H1 (cell line): ENCODE measurements at regions not wholly inside any gene's neighbourhood (a gene's known extent, or its start where the extent isn't known, plus 50 kb on each side); places are given as distances from the start of the nearest gene placed in this dataset.

Experiments
- BRCA1 ChIP-seq: IDR thresholded peaks from 2 replicates; pipeline ENCODE4 v1.6.1; 2012; ENCODE audit warnings: low read depth, low read length, improper control_type of control experiment
- CREB1 ChIP-seq: IDR thresholded peaks from 2 replicates; pipeline ENCODE4 v1.6.1; 2012; ENCODE audit warnings: inconsistent platforms
- HDAC2 ChIP-seq, 2 experiments: fragments of 300-600 bp in 1 of 2; sonication (generic) in 1 of 2; IDR thresholded peaks; 2 replicates each; pipeline ENCODE4 v1.6.1; 2011 to 2012; ENCODE audit warnings: low read depth in 2 of 2, low read length in 2 of 2, mild to moderate bottlenecking in 2 of 2, moderate library complexity in 2 of 2, borderline replicate concordance in 1 of 2, inconsistent platforms in 1 of 2
- JUND ChIP-seq: IDR thresholded peaks from 2 replicates; pipeline ENCODE4 v1.6.1; 2011; ENCODE audit warnings: mild to moderate bottlenecking, improper control_type of control experiment, low read length
- KDM4A ChIP-seq: IDR thresholded peaks from one replicate; pipeline ENCODE4 v1.7.1; 2012; ENCODE audit warnings: low read depth, mild to moderate bottlenecking, moderate library complexity, low read length, inconsistent platforms; ENCODE audit not compliant: severe bottlenecking
- KDM5A ChIP-seq: fragments of 200-600 bp; IDR thresholded peaks from 2 replicates; pipeline ENCODE4 v1.7.1; 2012; ENCODE audit warnings: mild to moderate bottlenecking, low read length, inconsistent platforms, mixed read lengths
- SAP30 ChIP-seq: fragments of 300-600 bp; sonication (generic); IDR thresholded peaks from 2 replicates; pipeline ENCODE4 v1.7.1; 2012; ENCODE audit warnings: low read length, moderate library complexity, mild to moderate bottlenecking, inconsistent platforms; ENCODE audit not compliant: insufficient read depth, insufficient replicate concordance
- YY1 ChIP-seq: IDR thresholded peaks from 2 replicates; pipeline ENCODE4 v1.6.1; 2011; ENCODE audit warnings: low read depth, mild to moderate bottlenecking, low read length
- TF ChIP-seq, protein P1 (sequence below): IDR thresholded peaks from 2 replicates; pipeline ENCODE4 v1.6.1; 2011; ENCODE audit warnings: low read length, improper control_type of control experiment
- TF ChIP-seq, protein P2 (sequence below): IDR thresholded peaks from 2 replicates; pipeline ENCODE4 v1.6.1; 2012; ENCODE audit warnings: inconsistent platforms

DNA sequence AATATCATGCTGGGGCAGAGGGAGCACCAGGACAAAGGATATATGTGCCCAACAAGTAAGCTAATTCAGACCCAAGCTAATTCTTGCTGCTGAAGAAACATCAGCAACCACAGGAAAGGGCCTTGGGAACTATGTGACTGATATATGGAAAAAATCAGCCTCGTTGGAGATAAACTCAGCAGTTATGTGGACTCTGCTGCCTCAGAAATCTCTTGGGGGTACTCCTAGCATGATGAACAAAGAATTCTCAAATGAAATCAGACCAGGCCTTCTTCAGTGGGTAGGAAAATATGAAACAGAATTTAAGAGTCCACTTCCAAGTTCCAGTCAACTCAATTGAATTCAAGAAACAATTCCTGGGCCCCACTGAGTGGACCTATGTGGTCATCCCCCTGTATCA lies 367.9 kb downstream of the TNS1 start (continued):
- TF ChIP-seq KDM4A (no peak), HDAC2 (IDR thresholded peaks at IDR 0.05; ENCODE audit: borderline replicate concordance in 1 of 2, low read depth in 2 of 2, low read length in 2 of 2) (no peak), KDM5A (no peak), BRCA1 (no peak), YY1 (no peak), JUND (no peak), SAP30 (no peak), CREB1 (no peak)
- TF ChIP-seq, protein P1, sequence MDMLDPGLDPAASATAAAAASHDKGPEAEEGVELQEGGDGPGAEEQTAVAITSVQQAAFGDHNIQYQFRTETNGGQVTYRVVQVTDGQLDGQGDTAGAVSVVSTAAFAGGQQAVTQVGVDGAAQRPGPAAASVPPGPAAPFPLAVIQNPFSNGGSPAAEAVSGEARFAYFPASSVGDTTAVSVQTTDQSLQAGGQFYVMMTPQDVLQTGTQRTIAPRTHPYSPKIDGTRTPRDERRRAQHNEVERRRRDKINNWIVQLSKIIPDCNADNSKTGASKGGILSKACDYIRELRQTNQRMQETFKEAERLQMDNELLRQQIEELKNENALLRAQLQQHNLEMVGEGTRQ = no peak
- TF ChIP-seq, protein P2, sequence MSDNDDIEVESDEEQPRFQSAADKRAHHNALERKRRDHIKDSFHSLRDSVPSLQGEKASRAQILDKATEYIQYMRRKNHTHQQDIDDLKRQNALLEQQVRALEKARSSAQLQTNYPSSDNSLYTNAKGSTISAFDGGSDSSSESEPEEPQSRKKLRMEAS = no peak
